ENCODE measurements at regions not wholly inside any gene's neighbourhood (a gene's known extent, or its start where the extent isn't known, plus 50 kb on each side); places are given as distances from the start of the nearest gene placed in this dataset.
A peak's percentile ranks its signal among the peaks of the same experiment; 100 is the strongest.

- peaks cover 2 to 22% (median 12%) of the 10 kb centered on the region in 7 donors for H3K9me3 Mint-ChIP-seq
Measured at GRCh38 chr12:18932211-18932610, 194.3 kb downstream of the CAPZA3 start.

GRCh38 chr12:18932715-18933114 lies 194.8 kb downstream of the CAPZA3 start:
- Mint-ChIP-seq H3K9me3 (peaks cover 2 to 22% (median 12%) of the 10 kb centered on the region in 7 donors), H3K27me3 (peaks cover 0 to 5% (median 0%) of the 10 kb centered on the region in 3 donors), H3K4me1 (no peaks in the 10 kb centered on the region), H3K4me3 (no peak overlapping the region), H3K36me3 (no peaks in the 10 kb centered on the region), H3K27ac (no peak overlapping the region)
- ATAC-seq (ENCODE audit: low read depth in 2 of 2) (no peak), DNase-seq (no peak)

More at GRCh38 chr12:18932211-18932610, 194.3 kb downstream of the CAPZA3 start:
- DNase-seq: no peak
- no peak overlapping the region for H3K4me3 Mint-ChIP-seq
- no peak for ATAC-seq (ENCODE audit: low read depth in 2 of 2)
- peaks cover 0 to 5% (median 0%) of the 10 kb centered on the region in 3 donors for H3K27me3 Mint-ChIP-seq
- H3K27ac Mint-ChIP-seq: no peak overlapping the region
- H3K4me1 Mint-ChIP-seq: no peaks in the 10 kb centered on the region
- no peaks in the 10 kb centered on the region for H3K36me3 Mint-ChIP-seq

GRCh38 chr12:18935371-18935965 lies 194.1 kb upstream of the PLEKHA5 start:
- H3K4me3 Mint-ChIP-seq: no peak overlapping the region
- H3K27me3 Mint-ChIP-seq: peaks cover 0 to 5% (median 0%) of the 10 kb centered on the region in 3 donors
- peaks cover 0 to 15% (median 6%) of the 10 kb centered on the region in 7 donors for H3K9me3 Mint-ChIP-seq
- ATAC-seq (ENCODE audit: low read depth in 2 of 2): no peak
- H3K4me1 Mint-ChIP-seq: no peaks in the 10 kb centered on the region
- no peaks in the 10 kb centered on the region for H3K36me3 Mint-ChIP-seq
- DNase-seq: no peak
- peak overlapping the region in 1 of 6 donors; percentile 53 for H3K27ac Mint-ChIP-seq

- no peak overlapping the region for H3K27ac Mint-ChIP-seq
- ATAC-seq (ENCODE audit: low read depth in 2 of 2) (no peak), DNase-seq (no peak)
- H3K4me1 Mint-ChIP-seq: no peaks in the 10 kb centered on the region
- peaks cover 0 to 5% (median 0%) of the 10 kb centered on the region in 3 donors for H3K27me3 Mint-ChIP-seq
- H3K4me3 Mint-ChIP-seq: no peak overlapping the region
- H3K36me3 Mint-ChIP-seq: no peaks in the 10 kb centered on the region
- H3K9me3 Mint-ChIP-seq: peaks cover 0 to 4% (median 2%) of the 10 kb centered on the region in 7 donors
Measured at GRCh38 chr12:18939051-18939450, 190.5 kb upstream of the PLEKHA5 start.

GRCh38 chr12:18942669-18943068 lies 186.9 kb upstream of the PLEKHA5 start:
- Mint-ChIP-seq H3K4me1 (no peaks in the 10 kb centered on the region), H3K36me3 (no peaks in the 10 kb centered on the region), H3K27me3 (no peaks in the 10 kb centered on the region), H3K27ac (no peak overlapping the region), H3K9me3 (peaks cover 0 to 2% (median 0%) of the 10 kb centered on the region in 7 donors), H3K4me3 (no peak overlapping the region)
- no peak for DNase-seq
- ATAC-seq (ENCODE audit: low read depth in 2 of 2): no peak

- Mint-ChIP-seq H3K27ac (no peak overlapping the region), H3K27me3 (no peaks in the 10 kb centered on the region), H3K36me3 (no peaks in the 10 kb centered on the region), H3K9me3 (peaks cover 0 to 2% (median 0%) of the 10 kb centered on the region in 7 donors), H3K4me1 (no peaks in the 10 kb centered on the region), H3K4me3 (no peak overlapping the region)
- no peak for DNase-seq
- no peak for ATAC-seq (ENCODE audit: low read depth in 2 of 2)
Measured at GRCh38 chr12:18943200-18943599, 186.3 kb upstream of the PLEKHA5 start.

GRCh38 chr12:18946106-18946505 lies 183.4 kb upstream of the PLEKHA5 start:
- DNase-seq: no peak
- Mint-ChIP-seq H3K9me3 (peaks cover 0 to 2% (median 0%) of the 10 kb centered on the region in 7 donors), H3K27ac (no peak overlapping the region), H3K4me3 (no peak overlapping the region), H3K27me3 (no peaks in the 10 kb centered on the region), H3K4me1 (no peaks in the 10 kb centered on the region), H3K36me3 (no peaks in the 10 kb centered on the region)
- ATAC-seq (ENCODE audit: low read depth in 2 of 2): no peak

GRCh38 chr12:18951218-18951617 lies 178.3 kb upstream of the PLEKHA5 start:
- Mint-ChIP-seq H3K27me3 (no peaks in the 10 kb centered on the region), H3K27ac (no peak overlapping the region), H3K36me3 (no peaks in the 10 kb centered on the region), H3K4me1 (no peaks in the 10 kb centered on the region), H3K9me3 (peaks cover 0 to 4% (median 0%) of the 10 kb centered on the region in 7 donors), H3K4me3 (no peak overlapping the region)
- ATAC-seq (ENCODE audit: low read depth in 2 of 2): no peak
- no peak for DNase-seq

GRCh38 chr12:18953505-18953904 lies 176.0 kb upstream of the PLEKHA5 start:
- H3K4me3 Mint-ChIP-seq: no peak overlapping the region
- peaks cover 0 to 4% (median 2%) of the 10 kb centered on the region in 7 donors for H3K9me3 Mint-ChIP-seq
- no peaks in the 10 kb centered on the region for H3K36me3 Mint-ChIP-seq
- H3K27ac Mint-ChIP-seq: no peak overlapping the region
- no peaks in the 10 kb centered on the region for H3K27me3 Mint-ChIP-seq
- ATAC-seq (ENCODE audit: low read depth in 2 of 2) (no peak), DNase-seq (no peak)
- H3K4me1 Mint-ChIP-seq: no peaks in the 10 kb centered on the region

- Mint-ChIP-seq H3K4me1 (no peaks in the 10 kb centered on the region), H3K27ac (no peak overlapping the region), H3K27me3 (no peaks in the 10 kb centered on the region), H3K4me3 (no peak overlapping the region), H3K36me3 (no peaks in the 10 kb centered on the region), H3K9me3 (peaks cover 0 to 7% (median 4%) of the 10 kb centered on the region in 7 donors)
- no peak for ATAC-seq (ENCODE audit: low read depth in 2 of 2)
- DNase-seq: no peak
Measured at GRCh38 chr12:18955594-18955993, 173.9 kb upstream of the PLEKHA5 start.

- H3K36me3 Mint-ChIP-seq: no peaks in the 10 kb centered on the region
- ATAC-seq (ENCODE audit: low read depth in 2 of 2) (no peak), DNase-seq (no peak)
- no peak overlapping the region for H3K27ac Mint-ChIP-seq
- H3K27me3 Mint-ChIP-seq: no peaks in the 10 kb centered on the region
- no peak overlapping the region for H3K4me3 Mint-ChIP-seq
- H3K9me3 Mint-ChIP-seq: peaks cover 0 to 6% (median 0%) of the 10 kb centered on the region in 7 donors
- H3K4me1 Mint-ChIP-seq: no peaks in the 10 kb centered on the region
Measured at GRCh38 chr12:18965203-18965602, 164.3 kb upstream of the PLEKHA5 start.

- Mint-ChIP-seq H3K36me3 (no peaks in the 10 kb centered on the region), H3K9me3 (peaks cover 0 to 9% (median 0%) of the 10 kb centered on the region in 7 donors), H3K27ac (no peak overlapping the region), H3K27me3 (no peaks in the 10 kb centered on the region), H3K4me3 (no peak overlapping the region), H3K4me1 (no peaks in the 10 kb centered on the region)
- no peak for ATAC-seq (ENCODE audit: low read depth in 2 of 2)
- DNase-seq: no peak
Measured at GRCh38 chr12:18966954-18967353, 162.6 kb upstream of the PLEKHA5 start.

GRCh38 chr12:18967814-18968213 lies 161.7 kb upstream of the PLEKHA5 start:
- Mint-ChIP-seq H3K27me3 (no peaks in the 10 kb centered on the region), H3K4me3 (no peak overlapping the region), H3K9me3 (peaks cover 0 to 9% (median 0%) of the 10 kb centered on the region in 7 donors), H3K4me1 (no peaks in the 10 kb centered on the region), H3K36me3 (no peaks in the 10 kb centered on the region), H3K27ac (no peak overlapping the region)
- ATAC-seq (ENCODE audit: low read depth in 2 of 2): no peak
- DNase-seq: no peak

GRCh38 chr12:18969512-18969911 lies 160.0 kb upstream of the PLEKHA5 start:
- H3K27me3 Mint-ChIP-seq: no peaks in the 10 kb centered on the region
- ATAC-seq (ENCODE audit: low read depth in 2 of 2): no peak
- peaks cover 0 to 7% (median 0%) of the 10 kb centered on the region in 7 donors for H3K9me3 Mint-ChIP-seq

More at GRCh38 chr12:18969512-18969911, 160.0 kb upstream of the PLEKHA5 start:
- DNase-seq: no peak
- H3K36me3 Mint-ChIP-seq: no peaks in the 10 kb centered on the region
- H3K4me1 Mint-ChIP-seq: no peaks in the 10 kb centered on the region
- H3K4me3 Mint-ChIP-seq: peak overlapping the region in 1 of 8 donors; percentile 70
- H3K27ac Mint-ChIP-seq: no peak overlapping the region

Data from naive B cell (primary cell).